ENCODE measurements at regions not wholly inside any gene's neighbourhood (a gene's known extent, or its start where the extent isn't known, plus 50 kb on each side); places are given as distances from the start of the nearest gene placed in this dataset.

DNA sequence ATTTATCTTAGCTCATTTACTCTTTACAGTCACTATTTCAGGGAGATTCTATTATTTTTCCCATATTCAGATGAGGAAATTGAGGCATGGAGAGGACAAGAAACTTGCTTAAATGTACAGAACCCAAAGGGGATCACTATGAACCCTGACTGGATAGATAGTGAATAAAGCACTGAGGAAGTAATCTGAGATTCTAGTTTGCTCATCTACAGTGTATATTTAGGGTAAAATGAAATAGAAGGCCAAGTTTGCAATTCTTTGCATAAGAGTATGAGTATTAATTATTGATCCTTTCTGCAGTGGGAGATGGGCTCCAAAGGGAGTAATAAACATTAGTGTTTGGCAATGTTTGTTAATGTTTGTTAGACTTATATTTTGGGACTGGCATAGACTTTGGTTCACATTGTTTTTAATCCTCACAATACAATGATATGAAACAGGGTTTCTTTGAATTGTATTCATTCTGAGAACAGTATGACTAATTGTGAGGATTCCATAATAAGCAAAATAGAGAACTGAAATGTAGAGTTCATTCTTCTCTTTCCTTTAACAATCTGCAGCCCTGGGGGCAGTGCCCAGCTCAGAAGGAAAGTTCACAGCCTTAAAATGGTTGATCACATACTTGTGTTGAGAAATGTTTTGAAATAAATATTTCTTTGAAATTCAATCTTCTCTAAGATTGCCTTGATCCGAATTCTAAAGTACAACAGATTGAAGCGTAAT, 131.0 kb upstream of the ZNF804B start:
- TF ChIP-seq Cebpa-rat (IDR thresholded peaks at IDR 0.05) = no peak

GRCh38 chr7:88617185-88617584, 142.3 kb upstream of the ZNF804B start:
- no peaks in the 10 kb centered on the region for H3K4me1 ChIP-seq
- H4K20me1 ChIP-seq = no peaks in the 10 kb centered on the region
- no peaks in the 10 kb centered on the region for H3K36me3 ChIP-seq
- no peaks in the 10 kb centered on the region for H3K9me3 ChIP-seq (replicated peaks in 1 of 11)
- H3K9ac ChIP-seq = no peak overlapping the region
- H3K4me2 ChIP-seq = no peak overlapping the region
- no peak overlapping the region for H3K4me3 ChIP-seq
- no peak overlapping the region for H3K27ac ChIP-seq
- TF ChIP-seq Cebpa-rat (IDR thresholded peaks at IDR 0.05) = no peak
- no peaks in the 10 kb centered on the region for H3K27me3 ChIP-seq

More for the DNA sequence above, 131.0 kb upstream of the ZNF804B start:
- H3K4me3 ChIP-seq = no peak overlapping the region
- H3K36me3 ChIP-seq = no peaks in the 10 kb centered on the region
- no peaks in the 10 kb centered on the region for H3K4me1 ChIP-seq
- H3K27ac ChIP-seq = no peak overlapping the region
- no peaks in the 10 kb centered on the region for H3K9me3 ChIP-seq (replicated peaks in 1 of 11)
- no peaks in the 10 kb centered on the region for H3K27me3 ChIP-seq
- no peaks in the 10 kb centered on the region for H4K20me1 ChIP-seq
- peak overlapping the region in 1 of 11 experiments; percentile 29; a peak in 2 of 22 replicates for H3K4me2 ChIP-seq
- no peak overlapping the region for H3K9ac ChIP-seq

GRCh38 chr7:88615336-88615735, 144.2 kb upstream of the ZNF804B start:
- H3K4me1 ChIP-seq = no peaks in the 10 kb centered on the region
- TF ChIP-seq Cebpa-rat (IDR thresholded peaks at IDR 0.05) = no peak
- no peak overlapping the region for H3K4me3 ChIP-seq
- H3K9me3 ChIP-seq (replicated peaks in 1 of 11) = no peaks in the 10 kb centered on the region; a peak in 1 of 22 replicates
- H4K20me1 ChIP-seq = no peaks in the 10 kb centered on the region
- H3K4me2 ChIP-seq = no peak overlapping the region
- no peak overlapping the region for H3K27ac ChIP-seq
- H3K9ac ChIP-seq = no peak overlapping the region
- no peaks in the 10 kb centered on the region for H3K36me3 ChIP-seq
- H3K27me3 ChIP-seq = no peaks in the 10 kb centered on the region

DNA sequence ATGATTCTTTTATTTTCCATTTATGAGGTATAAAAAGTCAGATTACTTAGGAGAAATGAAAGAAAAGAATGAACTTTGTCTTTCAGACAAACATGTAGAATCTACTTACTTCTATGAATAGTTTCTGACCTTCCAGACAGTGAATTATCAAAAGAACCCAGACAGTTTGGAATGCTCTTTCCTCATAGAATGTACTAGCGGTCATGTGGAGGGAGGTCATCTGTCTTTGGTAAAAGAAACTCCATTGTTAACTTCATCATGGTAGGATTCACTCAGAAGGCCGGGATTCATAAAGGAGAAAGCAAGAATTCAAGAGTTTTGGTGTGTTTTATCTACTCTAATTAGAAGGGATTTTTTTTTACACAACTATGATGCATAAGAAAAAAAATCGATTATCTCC, 144.8 kb upstream of the ZNF804B start:
- no peak overlapping the region for H3K4me3 ChIP-seq
- no peaks in the 10 kb centered on the region for H3K27me3 ChIP-seq
- no peak for TF ChIP-seq Cebpa-rat (IDR thresholded peaks at IDR 0.05)
- no peaks in the 10 kb centered on the region; a peak in 1 of 22 replicates for H3K9me3 ChIP-seq (replicated peaks in 1 of 11)
- no peak overlapping the region for H3K4me2 ChIP-seq
- no peak overlapping the region for H3K27ac ChIP-seq
- no peak overlapping the region for H3K9ac ChIP-seq
- H4K20me1 ChIP-seq = no peaks in the 10 kb centered on the region
- H3K36me3 ChIP-seq = no peaks in the 10 kb centered on the region
- no peaks in the 10 kb centered on the region for H3K4me1 ChIP-seq

- Histone ChIP-seq H3K9me3 (replicated peaks in 1 of 11) (no peaks in the 10 kb centered on the region; a peak in 1 of 22 replicates), H3K27me3 (no peaks in the 10 kb centered on the region), H3K4me1 (no peaks in the 10 kb centered on the region), H4K20me1 (no peaks in the 10 kb centered on the region), H3K4me3 (no peak overlapping the region), H3K27ac (no peak overlapping the region), H3K4me2 (no peak overlapping the region), H3K9ac (no peak overlapping the region), H3K36me3 (no peaks in the 10 kb centered on the region)
- TF ChIP-seq Cebpa-rat (IDR thresholded peaks at IDR 0.05) = no peak
Observed at GRCh38 chr7:88610942-88611341, 148.6 kb upstream of the ZNF804B start.

DNA sequence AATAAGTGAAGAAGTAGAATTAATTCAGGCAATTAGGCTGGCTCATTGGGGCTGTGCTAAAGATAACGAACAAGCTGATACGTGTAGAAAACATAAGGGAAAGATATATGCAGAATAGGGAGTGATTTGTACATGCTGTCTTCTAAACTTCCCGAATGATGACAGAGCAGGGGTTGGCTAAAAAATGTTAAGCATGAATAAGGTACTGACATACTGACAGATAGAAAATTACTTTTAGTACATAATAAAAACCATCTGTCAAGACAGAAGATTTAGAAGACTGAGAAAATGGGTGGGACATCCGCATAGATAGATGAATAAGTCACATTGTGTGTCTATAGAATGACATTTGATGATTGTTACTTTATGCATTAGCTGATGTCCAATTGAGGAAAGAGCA, 158.8 kb upstream of the ZNF804B start:
- H3K9ac ChIP-seq = no peak overlapping the region
- no peaks in the 10 kb centered on the region for H3K9me3 ChIP-seq (replicated peaks in 1 of 11)
- H3K27me3 ChIP-seq = no peaks in the 10 kb centered on the region
- no peaks in the 10 kb centered on the region for H3K36me3 ChIP-seq
- TF ChIP-seq Cebpa-rat (IDR thresholded peaks at IDR 0.05) = no peak
- no peaks in the 10 kb centered on the region for H4K20me1 ChIP-seq
- H3K4me2 ChIP-seq = no peak overlapping the region
- H3K4me3 ChIP-seq = no peak overlapping the region
- H3K4me1 ChIP-seq = no peaks in the 10 kb centered on the region
- H3K27ac ChIP-seq = no peak overlapping the region

- Histone ChIP-seq H3K4me3 (no peak overlapping the region), H3K4me1 (no peaks in the 10 kb centered on the region), H3K36me3 (no peaks in the 10 kb centered on the region), H3K4me2 (no peak overlapping the region), H3K9ac (no peak overlapping the region), H3K9me3 (replicated peaks in 1 of 11) (no peaks in the 10 kb centered on the region), H4K20me1 (no peaks in the 10 kb centered on the region), H3K27ac (no peak overlapping the region), H3K27me3 (no peaks in the 10 kb centered on the region)
- TF ChIP-seq Cebpa-rat (IDR thresholded peaks at IDR 0.05) = no peak
Observed at GRCh38 chr7:88599528-88599927, 160.0 kb upstream of the ZNF804B start.

GRCh38 chr7:88597941-88598425, 161.5 kb upstream of the ZNF804B start:
- no peak for TF ChIP-seq Cebpa-rat (IDR thresholded peaks at IDR 0.05)
- Histone ChIP-seq H3K27ac (no peak overlapping the region), H3K4me1 (no peaks in the 10 kb centered on the region), H3K36me3 (no peaks in the 10 kb centered on the region), H3K4me2 (no peak overlapping the region), H4K20me1 (no peaks in the 10 kb centered on the region), H3K9ac (no peak overlapping the region), H3K9me3 (replicated peaks in 1 of 11) (no peaks in the 10 kb centered on the region), H3K4me3 (no peak overlapping the region), H3K27me3 (no peaks in the 10 kb centered on the region)

- no peak for TF ChIP-seq Cebpa-rat (IDR thresholded peaks at IDR 0.05)
- peaks cover 0 to 34% (median 0%) of the 10 kb centered on the region in 10 experiments; a peak in 5 of 20 replicates for H3K4me1 ChIP-seq
- no peaks in the 10 kb centered on the region for H3K36me3 ChIP-seq
- H3K4me3 ChIP-seq = no peak overlapping the region
- H3K27me3 ChIP-seq = no peaks in the 10 kb centered on the region
- no peaks in the 10 kb centered on the region for H3K9me3 ChIP-seq (replicated peaks in 1 of 11)
- H3K4me2 ChIP-seq = no peak overlapping the region
- H3K9ac ChIP-seq = no peak overlapping the region
- H3K27ac ChIP-seq = no peak overlapping the region
- H4K20me1 ChIP-seq = no peaks in the 10 kb centered on the region
Observed at GRCh38 chr7:88590963-88591362, 168.5 kb upstream of the ZNF804B start.

DNA sequence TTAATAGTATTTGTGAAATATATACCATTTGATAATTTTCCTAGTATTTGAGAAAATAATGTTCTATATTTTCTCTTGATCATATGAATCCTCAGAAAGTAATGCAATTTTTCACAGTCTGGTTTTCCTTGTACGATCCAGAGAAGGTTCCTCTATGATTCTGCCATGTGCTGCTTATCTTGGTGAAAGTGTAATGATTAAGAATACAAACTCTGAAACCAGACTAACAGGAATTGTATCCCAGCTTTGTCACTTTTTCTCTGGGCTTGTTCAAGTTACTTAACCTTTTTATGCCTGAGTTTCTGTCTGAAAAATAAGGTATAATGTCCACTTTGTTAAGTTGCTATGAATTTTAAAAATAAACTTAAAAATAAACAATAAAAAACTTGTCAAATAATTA, 169.6 kb upstream of the ZNF804B start:
- Histone ChIP-seq H3K9ac (no peak overlapping the region), H3K4me1 (peaks cover 0 to 36% (median 0%) of the 10 kb centered on the region in 10 experiments; a peak in 5 of 20 replicates), H3K36me3 (no peaks in the 10 kb centered on the region), H3K27ac (no peak overlapping the region), H3K27me3 (no peaks in the 10 kb centered on the region), H3K4me2 (no peak overlapping the region), H4K20me1 (no peaks in the 10 kb centered on the region), H3K4me3 (no peak overlapping the region), H3K9me3 (replicated peaks in 1 of 11) (no peaks in the 10 kb centered on the region)
- TF ChIP-seq Cebpa-rat (IDR thresholded peaks at IDR 0.05) = no peak
